BE2C (cell line): ENCODE measurements at regions not wholly inside any gene's neighbourhood (a gene's known extent, or its start where the extent isn't known, plus 50 kb on each side); places are given as distances from the start of the nearest gene placed in this dataset.

Source experiments
- DNase-seq: peaks from one replicate; pipeline ENCODE4 v3.0.0-alpha.2; 2020
- H3K27me3 ChIP-seq: fragments of 250-450 bp; sonication (Bioruptor Pico); 2 replicates; pipeline ENCODE4 v1.5.1; 2020; ENCODE audit warnings: mild to moderate bottlenecking
- H3K36me3 ChIP-seq: fragments of 250-450 bp; sonication (Bioruptor Pico); 2 replicates; pipeline ENCODE4 v1.5.1; 2020; ENCODE audit warnings: mild to moderate bottlenecking
- H3K4me1 ChIP-seq: fragments of 250-450 bp; sonication (Bioruptor Pico); 2 replicates; pipeline ENCODE4 v1.5.1; 2020
- H3K4me3 ChIP-seq: 2 replicates; pipeline ENCODE4 v1.5.1; 2011; ENCODE audit warnings: low read depth, low read length
- H3K9me3 ChIP-seq: fragments of 250-450 bp; sonication (Bioruptor Pico); 2 replicates; pipeline ENCODE4 v1.5.1; 2020
- CTCF ChIP-seq: IDR thresholded peaks from 2 replicates; pipeline ENCODE4 v1.5.1; 2012; ENCODE audit warnings: mild to moderate bottlenecking, low read depth, low read length

GRCh38 chr7:98495200-98495955 is 94.5 kb upstream of the BAIAP2L1 start:
- Histone ChIP-seq H3K27me3 (no peaks in the 10 kb centered on the region), H3K4me3 (no peak overlapping the region), H3K4me1 (no peaks in the 10 kb centered on the region), H3K36me3 (no peaks in the 10 kb centered on the region), H3K9me3 (no peaks in the 10 kb centered on the region; the same call in none of the 2 replicates)
- DNase-seq: no peak
- no peak for TF ChIP-seq CTCF

- no peaks in the 10 kb centered on the region for H3K27me3 ChIP-seq
- no peak overlapping the region for H3K4me3 ChIP-seq
- DNase-seq: no peak
- no peaks in the 10 kb centered on the region; the same call in 1 of the 2 replicates for H3K9me3 ChIP-seq
- H3K4me1 ChIP-seq: no peaks in the 10 kb centered on the region
- no peaks in the 10 kb centered on the region for H3K36me3 ChIP-seq
- TF ChIP-seq CTCF: no peak
Observed at GRCh38 chr7:98493030-98493778, 92.3 kb upstream of the BAIAP2L1 start.

GRCh38 chr7:98488167-98488566 is 87.3 kb upstream of the BAIAP2L1 start:
- TF ChIP-seq CTCF: no peak
- Histone ChIP-seq H3K9me3 (no peaks in the 10 kb centered on the region), H3K36me3 (no peaks in the 10 kb centered on the region), H3K4me1 (no peaks in the 10 kb centered on the region), H3K27me3 (no peaks in the 10 kb centered on the region), H3K4me3 (no peak overlapping the region)
- DNase-seq: no peak

- Histone ChIP-seq H3K4me3 (no peak overlapping the region), H3K27me3 (no peaks in the 10 kb centered on the region), H3K36me3 (no peaks in the 10 kb centered on the region), H3K9me3 (no peaks in the 10 kb centered on the region), H3K4me1 (no peaks in the 10 kb centered on the region)
- no peak for TF ChIP-seq CTCF
- DNase-seq: no peak
Observed at GRCh38 chr7:98483964-98484545, 83.2 kb upstream of the BAIAP2L1 start.

DNA sequence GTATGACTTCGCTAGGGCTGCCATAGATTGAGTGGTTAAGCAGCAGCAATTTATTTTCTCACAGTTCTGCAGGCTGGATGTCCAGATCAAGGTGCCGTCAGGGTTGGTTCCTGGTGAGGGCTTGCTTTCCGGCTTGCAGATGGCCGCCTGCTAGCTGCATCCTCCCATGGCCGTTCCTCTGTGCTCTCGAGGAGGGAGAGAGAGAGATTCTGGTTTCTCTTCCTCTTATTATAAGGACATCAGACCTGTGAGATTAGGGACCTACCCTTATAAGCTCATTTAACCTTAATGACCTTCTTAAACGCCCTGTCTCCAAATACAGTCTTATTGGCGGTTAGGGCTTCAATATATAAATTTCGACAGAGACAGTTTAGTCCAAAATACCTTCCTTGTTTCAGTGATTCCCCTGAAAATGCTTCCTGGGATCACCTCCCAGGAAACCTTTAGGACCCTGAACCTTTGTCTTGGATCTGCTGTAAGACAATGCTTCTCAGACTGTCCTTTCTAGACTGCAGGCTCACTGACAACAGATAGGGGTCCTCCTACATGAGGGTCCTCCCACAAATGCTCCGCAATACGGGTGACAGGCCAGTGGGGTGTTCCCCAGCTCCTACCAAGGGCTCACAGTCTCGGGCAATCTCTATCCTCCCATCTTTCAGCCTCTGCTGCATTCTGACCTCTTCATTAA is 82.5 kb upstream of the BAIAP2L1 start:
- no peak for TF ChIP-seq CTCF
- no peak overlapping the region for H3K4me3 ChIP-seq
- no peak for DNase-seq

More for the DNA sequence above, 82.5 kb upstream of the BAIAP2L1 start:
- H3K4me1 ChIP-seq: no peaks in the 10 kb centered on the region
- no peaks in the 10 kb centered on the region for H3K9me3 ChIP-seq
- H3K27me3 ChIP-seq: no peaks in the 10 kb centered on the region
- no peaks in the 10 kb centered on the region for H3K36me3 ChIP-seq
